HG03565 (cell line): ENCODE measurements at regions not wholly inside any gene's neighbourhood (a gene's known extent, or its start where the extent isn't known, plus 50 kb on each side); places are given as distances from the start of the nearest gene placed in this dataset.
"Not testable (repeated sequence)": the region's sequence is repeated elsewhere in the genome, so short reads cannot be mapped to it uniquely, and the experiment has no call there.

Experiments
- ATAC-seq: cut with Tn5 transposase; IDR thresholded peaks from one replicate; pipeline ENCODE4 v1.9.1; 2021; ENCODE audit warnings: mild to moderate bottlenecking, moderate library complexity; ENCODE audit not compliant: unreplicated experiment

DNA sequence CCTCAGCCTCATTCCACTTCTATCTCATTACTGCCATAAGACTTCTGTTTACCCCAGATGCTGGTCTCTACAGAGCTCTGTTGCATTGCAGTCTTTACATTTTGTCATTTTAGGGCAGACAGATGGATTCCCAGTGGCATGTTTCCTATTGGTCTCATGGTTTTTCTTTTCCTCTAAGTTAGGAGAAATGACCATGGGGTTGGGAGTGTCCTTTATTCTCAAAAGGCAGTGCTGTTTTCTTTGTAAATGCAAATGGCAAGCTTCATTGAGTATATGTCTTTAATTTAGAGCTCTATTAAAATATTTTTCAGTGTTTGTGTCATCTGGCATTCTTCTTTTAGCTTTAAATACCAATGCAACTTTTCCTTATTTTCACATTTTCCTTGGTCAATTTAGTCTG is 57.0 kb downstream of the MSTN start:
- ATAC-seq: no peak

DNA sequence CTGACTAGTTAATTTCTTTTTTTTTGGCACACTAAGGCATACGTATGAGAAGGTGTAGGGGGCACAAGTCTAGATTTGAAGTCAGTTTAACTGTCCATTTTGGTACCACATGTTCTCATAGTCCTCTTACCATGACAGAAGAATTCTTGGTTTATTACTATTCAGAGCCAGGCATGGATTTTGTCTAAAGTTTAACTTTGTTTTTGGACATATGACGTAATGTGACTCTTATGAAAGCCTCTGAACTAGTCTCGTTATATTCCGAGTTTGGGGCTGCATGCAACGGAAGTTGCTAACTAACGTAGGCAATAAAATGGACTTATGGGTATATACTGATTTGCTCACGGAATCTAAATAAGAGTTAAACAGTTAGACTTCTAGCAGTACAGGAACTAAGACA is 62.9 kb downstream of the MSTN start:
- ATAC-seq: no peak

DNA sequence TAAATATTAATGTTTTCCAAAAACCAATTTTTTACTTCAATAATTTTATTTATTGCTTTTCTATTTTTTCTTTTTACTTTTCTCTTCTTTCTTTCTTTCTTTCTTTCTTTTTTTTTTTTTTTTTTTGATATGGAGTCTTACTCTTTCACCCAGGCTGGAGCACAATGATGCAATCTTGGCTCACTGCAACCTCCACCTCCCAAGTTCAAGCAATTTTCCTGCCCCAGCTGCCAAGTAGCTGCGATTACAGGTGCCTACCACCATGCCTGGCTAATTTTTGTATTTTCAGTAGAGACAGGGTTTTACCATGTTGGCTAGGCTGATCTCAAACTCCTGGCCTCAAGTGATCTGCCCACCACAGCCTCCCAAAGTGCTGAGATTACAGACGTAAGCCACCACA is 63.9 kb downstream of the MSTN start:
- not testable (repeated sequence) for ATAC-seq

DNA sequence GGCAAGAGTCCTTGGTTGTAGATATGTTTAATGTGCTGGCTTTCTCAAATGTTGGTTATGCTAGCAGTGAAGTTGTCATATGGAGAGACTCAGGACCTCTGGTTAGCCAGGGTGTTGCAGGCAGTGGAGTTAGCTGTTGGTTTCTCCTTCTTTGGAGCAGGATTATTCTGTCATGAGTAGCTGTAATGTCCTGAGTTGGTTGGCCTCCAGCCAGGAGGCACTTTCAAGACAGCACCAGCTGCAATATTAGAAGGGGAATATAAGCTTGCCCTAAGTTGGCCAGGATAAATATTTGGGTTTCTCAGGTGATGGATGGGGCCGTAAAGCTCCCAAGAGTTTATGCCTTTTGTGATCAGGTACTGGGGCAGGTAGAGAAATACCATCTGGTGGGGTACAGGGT is 65.5 kb downstream of the MSTN start:
- no peak for ATAC-seq

DNA sequence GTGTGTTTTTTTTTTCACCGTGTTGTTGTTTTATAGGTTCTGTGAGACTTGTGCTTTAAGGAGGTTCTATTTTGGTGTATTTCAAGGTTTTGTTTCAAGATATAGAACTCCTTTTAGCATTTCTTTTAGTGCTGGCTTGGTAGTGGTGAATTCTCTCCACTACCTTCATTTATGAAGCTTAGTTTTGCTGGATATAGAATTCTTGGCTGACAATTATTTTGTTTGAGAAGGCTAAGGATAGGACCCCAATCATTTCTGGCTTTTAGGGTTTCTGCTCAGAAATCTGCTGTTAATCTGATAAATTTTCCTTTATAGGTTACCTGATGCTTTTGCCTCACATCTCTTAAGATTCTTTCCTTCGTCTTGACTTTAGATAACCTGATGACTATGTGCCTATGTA is 66.8 kb downstream of the MSTN start:
- ATAC-seq: no peak

DNA sequence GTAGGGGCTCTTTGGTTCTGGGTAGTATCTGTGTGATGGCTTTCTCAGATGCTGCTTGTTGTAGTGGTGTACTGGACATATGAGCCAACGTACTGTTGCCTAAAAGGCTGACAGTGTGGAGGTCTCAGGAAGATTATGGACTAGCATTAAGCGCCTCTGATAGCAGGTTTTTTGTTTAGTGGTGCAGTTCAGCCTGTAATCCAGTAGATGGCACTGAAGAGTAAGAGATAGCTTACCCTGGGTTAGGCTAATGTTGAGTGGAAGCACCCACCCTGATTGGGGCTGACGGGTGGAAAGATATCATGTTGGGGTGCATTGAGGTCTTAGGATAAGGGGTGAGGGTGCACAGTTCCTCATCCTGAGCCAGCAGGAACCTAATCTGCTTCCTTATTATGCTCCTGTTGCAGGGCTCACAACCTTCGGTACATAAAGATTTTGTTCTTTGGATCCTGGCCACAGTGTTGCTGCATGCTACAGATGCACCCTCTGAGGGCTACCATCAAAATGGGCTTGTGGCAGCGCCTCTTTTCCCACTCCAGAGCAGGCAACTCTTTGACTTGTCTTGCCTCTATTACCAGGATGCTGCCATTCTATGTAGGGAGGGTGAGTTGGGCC is 79.6 kb downstream of the MSTN start:
- no peak for ATAC-seq

DNA sequence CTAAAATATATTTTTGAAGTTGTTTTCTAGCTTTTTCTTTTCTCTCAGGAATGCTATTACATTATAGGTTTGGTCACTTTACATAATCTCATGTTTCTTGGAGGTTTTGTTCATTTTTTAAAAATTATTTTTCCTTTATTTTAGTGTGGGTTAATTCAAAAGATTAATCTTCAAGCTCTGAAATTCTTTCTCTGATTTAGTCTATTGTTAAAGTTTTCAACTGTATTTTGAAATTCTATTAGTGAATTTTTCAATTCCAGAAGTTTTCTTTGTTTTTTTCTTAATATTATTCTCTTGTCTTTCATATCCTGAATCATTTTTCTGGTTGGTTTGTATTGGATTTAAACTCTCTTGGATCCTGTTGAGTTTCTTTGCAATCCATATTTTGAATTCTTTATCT is 80.4 kb downstream of the MSTN start:
- no peak for ATAC-seq

DNA sequence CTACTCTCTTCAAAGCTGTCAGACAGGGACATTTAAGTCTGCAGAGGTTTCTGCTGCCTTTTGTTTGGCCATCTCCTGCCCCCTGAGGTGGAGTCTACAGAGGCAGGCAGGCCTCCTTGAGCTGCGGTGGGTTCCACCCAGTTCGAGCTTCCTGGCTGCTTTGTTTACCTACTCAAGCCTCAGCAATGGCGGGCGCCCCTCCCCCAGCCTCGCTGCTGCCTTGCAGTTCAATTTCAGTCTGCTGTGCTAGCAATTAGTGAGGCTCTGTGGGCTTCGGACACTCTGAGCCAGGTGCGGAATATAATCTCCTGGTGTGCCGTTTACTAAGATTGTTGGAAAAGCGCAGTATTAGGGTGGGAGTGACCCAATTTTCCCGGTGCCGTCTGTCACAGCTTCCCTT is 86.0 kb downstream of the MSTN start:
- not testable (repeated sequence) for ATAC-seq

DNA sequence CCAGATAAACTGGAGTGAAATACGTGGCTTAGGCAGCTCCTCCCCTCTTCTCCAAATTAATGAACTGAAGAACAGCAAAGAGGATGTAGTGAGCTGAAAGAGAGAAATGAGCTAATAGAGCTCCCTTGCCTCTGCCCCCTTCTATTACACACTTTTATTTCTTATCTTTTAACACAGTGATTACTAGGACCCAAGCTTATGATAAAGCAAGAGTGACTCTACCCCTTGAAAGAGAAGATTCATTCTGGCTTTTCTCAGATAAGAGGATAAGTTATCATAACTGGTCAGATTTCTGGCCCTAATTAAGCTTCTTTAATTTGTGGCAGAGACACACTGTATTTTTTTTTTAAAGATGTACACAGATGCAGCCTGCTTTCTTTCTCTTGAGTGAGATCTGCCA is 102.2 kb downstream of the MSTN start:
- ATAC-seq: no peak

DNA sequence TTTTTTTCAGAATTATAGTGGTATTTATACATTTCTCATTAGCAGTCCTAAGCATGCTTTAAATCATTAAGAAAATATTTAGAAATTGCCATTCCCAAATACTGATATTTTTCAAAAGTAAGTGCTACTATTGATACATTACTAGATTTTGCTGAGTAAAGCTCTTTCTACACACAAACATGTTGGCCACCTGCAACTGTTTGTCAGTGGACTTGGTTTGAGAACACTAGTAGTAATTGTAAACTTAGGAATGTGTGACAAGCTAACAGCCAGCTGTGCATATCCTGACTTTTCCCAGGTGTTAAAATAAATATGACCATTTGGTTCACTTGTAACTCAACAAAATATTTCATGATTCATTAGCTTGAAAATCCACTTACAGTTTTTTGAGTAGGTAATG is 103.1 kb downstream of the MSTN start:
- no peak for ATAC-seq

DNA sequence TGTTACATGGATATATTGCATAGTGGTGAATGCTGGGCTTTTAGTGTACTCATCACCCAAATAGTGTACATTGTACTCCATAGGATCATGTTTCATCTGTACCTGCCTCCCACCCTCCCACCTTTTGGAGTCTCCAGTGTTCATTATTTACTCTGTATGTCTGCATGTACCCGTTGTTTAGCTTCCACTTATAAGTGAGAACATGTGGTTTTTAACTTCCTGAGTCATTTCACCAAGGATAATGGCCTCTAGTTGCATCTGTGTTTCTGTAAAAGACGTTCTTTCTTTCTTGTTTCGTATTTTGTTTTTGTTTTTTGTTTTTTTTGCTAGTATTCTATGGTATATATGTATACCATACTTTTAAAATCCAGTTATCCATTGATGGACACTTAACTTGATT is 107.5 kb downstream of the MSTN start:
- ATAC-seq: peak; percentile 42

DNA sequence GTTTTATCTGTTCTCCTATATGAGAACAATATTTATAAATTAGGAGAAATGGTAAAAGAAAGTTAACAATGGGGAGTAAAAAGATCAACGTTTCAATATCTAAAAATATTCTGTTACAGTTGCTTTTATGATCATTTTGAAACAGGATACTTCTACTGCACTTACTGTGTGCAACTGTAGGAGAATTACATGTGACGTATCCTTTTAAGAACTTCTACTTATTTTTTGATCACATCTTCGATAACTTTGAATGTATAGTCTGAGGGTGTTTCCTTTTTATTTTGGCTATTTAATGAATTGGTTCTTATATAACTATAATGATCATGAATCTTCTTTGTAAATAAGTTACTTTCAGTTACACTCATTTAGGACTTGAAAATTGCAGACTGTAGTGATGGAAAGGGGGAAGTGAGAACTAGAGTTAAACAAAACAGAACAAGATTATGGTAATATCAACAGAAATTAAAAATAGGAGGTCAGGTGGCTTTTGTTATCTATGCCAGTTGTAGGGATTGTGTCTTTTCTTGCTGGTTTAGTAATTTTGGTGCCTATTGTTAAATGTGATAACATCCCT is 109.9 kb downstream of the MSTN start:
- ATAC-seq: peak; percentile 86

DNA sequence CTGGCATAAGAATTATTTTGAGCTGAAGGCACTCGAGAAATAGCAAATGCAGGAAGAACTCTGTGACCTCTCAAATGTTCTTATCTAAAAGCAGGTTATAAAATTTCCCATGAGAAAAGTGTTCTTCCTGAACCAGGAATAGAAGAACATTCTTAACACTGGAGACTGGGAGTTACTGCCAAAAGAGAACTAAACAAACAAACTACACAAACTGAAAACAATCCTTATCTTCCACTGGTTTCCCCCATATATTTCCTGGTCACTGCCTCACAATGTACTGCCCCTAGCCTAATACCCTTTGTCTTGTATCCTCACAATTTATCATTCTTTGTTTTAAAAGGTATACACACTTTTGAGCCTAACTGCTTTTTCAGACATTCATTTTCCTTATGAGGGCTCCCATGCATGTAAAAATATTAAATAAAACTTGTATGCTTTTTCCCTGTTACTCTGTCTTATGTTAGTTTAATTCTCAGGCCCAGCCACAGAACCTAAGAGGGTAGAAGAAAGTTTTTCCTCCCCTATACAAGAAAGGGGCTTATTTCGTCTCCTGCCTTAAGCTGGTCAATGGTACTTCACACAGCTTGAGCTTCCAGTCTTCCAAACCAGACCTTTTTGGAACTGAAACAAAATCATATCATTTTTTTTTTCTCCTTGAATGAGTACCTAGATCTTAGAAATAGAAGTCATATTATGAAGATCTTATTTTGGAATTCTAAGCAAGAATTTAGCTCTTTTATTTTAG is 110.6 kb downstream of the MSTN start:
- ATAC-seq: peak; percentile 30

DNA sequence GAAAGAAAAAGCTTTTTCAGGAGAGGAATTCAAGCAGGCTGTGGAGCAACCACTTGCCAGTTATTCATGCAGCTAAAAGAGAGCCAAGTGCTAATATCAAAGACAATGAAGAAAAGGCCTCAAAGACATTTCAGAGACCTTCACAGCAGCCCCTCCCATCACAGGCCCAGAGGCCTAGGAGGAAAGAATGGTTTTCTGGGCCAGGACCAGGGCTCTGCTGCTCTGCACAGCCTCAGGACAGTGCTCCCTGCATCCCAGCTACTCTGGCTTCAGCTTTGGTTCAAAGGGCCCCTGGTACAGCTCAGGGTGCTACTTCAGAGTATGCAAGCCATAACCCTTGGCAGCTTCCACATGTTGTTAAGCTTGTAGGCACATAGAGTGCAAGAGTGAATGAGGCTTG is 119.5 kb downstream of the MSTN start:
- no peak for ATAC-seq

DNA sequence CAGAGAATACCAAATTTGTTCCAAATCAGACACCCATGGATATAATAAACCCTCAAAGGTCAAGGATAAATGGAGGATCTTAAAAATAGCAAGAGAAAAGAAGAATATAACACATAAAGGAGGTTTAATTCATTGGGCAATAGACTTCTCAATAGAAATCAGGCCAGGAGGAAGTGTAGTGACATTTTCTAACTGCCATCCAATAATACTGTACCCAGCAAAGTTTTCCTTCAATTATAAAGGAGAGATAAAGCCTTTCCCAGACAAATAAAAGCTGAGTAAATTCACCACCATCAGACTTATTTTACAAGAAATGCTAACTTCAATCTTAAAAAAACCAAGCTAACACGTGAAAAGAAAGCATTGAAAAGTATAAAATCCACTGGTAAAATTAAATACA is 121.6 kb downstream of the MSTN start:
- no peak for ATAC-seq

DNA sequence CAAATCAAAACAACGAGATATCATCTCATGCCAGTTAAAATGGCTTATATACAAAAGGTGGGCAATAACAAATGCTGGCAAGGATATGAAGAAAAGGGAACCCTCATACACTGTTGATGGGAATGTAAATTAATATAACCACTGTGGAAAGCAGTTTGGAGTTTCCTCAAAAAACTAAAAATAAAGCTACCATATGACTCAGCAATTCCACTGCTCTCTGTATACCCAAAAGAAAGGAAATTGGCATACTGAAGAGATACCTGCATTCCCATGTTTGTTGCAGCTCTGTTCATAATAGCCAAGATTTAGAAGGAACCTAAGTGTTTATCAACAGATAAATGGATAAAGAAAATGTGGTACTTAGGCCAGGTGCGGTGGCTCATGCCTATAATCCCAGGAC is 124.8 kb downstream of the MSTN start:
- ATAC-seq: no peak

DNA sequence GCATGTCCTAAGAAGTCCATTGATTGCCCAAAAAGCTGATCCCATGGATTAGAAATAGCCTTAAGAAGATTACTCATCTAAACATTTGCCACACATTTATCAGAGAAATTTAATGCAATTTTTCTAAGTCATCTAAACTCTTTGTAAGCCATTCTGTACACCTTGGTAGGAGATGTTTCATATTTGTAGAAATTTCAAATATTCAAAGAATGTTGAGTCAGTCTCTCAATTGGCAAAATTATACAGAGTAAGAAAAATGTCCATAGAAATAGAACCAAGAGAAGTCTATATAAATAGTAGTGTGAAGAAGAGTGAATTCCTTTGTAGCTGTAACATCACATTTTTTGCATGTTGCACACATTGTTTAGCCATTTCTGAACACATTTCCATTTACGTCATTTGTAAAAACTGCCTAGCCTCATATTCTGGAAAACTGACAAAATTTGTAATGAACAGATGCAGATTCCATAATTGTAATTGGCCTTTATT is 128.6 kb downstream of the MSTN start:
- no peak for ATAC-seq

DNA sequence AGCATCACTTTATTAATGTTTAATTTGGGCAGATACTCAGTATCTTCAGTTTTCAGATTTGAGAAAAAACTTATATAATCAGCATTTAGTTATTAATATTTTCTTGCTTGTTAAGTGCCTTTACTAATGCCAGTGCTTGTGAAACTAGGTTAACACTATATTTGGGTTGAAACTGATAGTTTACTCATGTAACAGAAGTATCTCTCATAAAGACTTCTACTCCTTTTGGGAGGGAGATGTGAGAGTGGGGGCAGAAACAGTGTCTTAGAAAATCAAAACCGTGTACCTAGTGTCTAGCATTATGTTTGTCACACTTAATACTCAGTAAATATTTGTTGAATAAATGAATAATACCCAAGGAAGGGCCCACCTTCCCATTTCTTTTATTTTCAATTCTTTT is 129.5 kb downstream of the MSTN start:
- ATAC-seq: peak; percentile 97

DNA sequence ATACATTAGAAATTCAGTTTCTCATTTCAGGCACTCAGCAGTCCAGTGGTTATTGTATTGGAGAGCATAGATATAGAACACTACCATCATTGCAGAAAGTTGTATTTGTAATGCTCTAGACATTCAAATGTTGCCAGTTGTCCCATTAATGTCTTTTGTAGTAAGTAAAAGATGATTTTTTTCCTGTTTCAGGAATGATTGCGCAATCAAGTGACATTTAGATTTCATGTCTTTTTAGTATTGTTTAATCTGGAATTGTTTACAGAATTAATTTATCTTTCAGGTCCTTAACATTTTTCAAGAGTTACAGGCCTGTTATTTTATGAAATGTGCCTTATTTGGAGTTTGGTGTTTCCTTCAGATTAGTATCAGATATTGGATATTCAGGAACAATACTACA is 134.7 kb downstream of the MSTN start:
- ATAC-seq: no peak
